Coronary artery (tissue), 2 donors: ENCODE measurements at regions not wholly inside any gene's neighbourhood (a gene's known extent, or its start where the extent isn't known, plus 50 kb on each side); places are given as distances from the start of the nearest gene placed in this dataset.

ENCODE experiments used
- DNase-seq: peaks from one replicate; pipeline ENCODE4 v3.0.0-alpha.2; 2017; ENCODE audit warnings: low spot score
- H3K27ac ChIP-seq, 2 donors: fragments of 200-600 bp; sonication (generic); one replicate each; pipeline ENCODE4 v1.5.1; 2016 to 2019
- H3K4me3 ChIP-seq: fragments of 200-600 bp; sonication (generic); 2 replicates; pipeline ENCODE4 v1.5.1; 2016; ENCODE audit warnings: mild to moderate bottlenecking, moderate library complexity
- TF ChIP-seq, protein P1 (sequence below): fragments of 200-600 bp; sonication (generic); IDR thresholded peaks from one replicate; pipeline ENCODE4 v1.5.1; 2019; ENCODE audit warnings: antibody characterized with exemption

DNA sequence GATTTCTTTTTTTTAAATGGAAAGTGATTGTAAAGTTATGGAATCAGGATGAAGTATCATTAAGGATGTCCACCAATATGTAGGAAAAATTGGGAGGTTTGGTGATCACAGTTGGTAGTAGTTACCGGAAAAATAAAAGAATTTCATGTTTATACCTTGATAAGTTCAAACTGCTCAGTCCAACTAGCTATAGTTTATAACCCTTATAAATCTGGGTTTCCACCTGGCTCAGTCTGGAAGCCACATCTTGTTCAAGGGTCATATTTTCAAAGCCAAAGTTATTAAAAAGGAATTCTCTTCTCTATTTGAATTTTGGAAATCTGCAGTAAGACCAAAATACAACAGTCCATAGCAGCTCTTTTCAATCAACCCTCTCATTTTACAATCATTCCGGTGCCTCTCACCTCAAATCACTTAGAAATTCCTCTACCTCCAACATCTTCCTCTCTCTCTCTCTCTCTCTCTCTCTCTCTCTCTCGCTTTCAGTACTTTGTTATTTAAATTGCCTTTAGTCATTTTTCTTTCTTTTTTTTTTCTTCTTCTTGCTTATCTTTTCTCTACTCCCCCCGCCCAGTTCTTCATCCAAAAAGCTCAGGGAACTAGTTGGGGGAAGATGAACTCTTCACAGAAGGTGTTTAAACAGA is 186.2 kb upstream of the TBC1D5 start:
- no peak overlapping the region for H3K4me3 ChIP-seq
- TF ChIP-seq, protein P1, sequence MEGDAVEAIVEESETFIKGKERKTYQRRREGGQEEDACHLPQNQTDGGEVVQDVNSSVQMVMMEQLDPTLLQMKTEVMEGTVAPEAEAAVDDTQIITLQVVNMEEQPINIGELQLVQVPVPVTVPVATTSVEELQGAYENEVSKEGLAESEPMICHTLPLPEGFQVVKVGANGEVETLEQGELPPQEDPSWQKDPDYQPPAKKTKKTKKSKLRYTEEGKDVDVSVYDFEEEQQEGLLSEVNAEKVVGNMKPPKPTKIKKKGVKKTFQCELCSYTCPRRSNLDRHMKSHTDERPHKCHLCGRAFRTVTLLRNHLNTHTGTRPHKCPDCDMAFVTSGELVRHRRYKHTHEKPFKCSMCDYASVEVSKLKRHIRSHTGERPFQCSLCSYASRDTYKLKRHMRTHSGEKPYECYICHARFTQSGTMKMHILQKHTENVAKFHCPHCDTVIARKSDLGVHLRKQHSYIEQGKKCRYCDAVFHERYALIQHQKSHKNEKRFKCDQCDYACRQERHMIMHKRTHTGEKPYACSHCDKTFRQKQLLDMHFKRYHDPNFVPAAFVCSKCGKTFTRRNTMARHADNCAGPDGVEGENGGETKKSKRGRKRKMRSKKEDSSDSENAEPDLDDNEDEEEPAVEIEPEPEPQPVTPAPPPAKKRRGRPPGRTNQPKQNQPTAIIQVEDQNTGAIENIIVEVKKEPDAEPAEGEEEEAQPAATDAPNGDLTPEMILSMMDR = no peak
- DNase-seq = no peak
- H3K27ac ChIP-seq = no peak overlapping the region

GRCh38 chr3:17927036-17927435 is 184.6 kb upstream of the TBC1D5 start:
- no peak overlapping the region for H3K4me3 ChIP-seq
- TF ChIP-seq, protein P1 = no peak
- DNase-seq = no peak
- H3K27ac ChIP-seq = no peak overlapping the region

- Histone ChIP-seq H3K4me3 (no peak overlapping the region), H3K27ac (no peak overlapping the region)
- DNase-seq = no peak
- TF ChIP-seq, protein P1 = no peak
Measured at GRCh38 chr3:17915341-17915740, 172.9 kb upstream of the TBC1D5 start.

GRCh38 chr3:17913359-17913758 is 170.9 kb upstream of the TBC1D5 start:
- H3K27ac ChIP-seq = no peak overlapping the region
- H3K4me3 ChIP-seq = no peak overlapping the region
- TF ChIP-seq, protein P1 = no peak
- DNase-seq = no peak

DNA sequence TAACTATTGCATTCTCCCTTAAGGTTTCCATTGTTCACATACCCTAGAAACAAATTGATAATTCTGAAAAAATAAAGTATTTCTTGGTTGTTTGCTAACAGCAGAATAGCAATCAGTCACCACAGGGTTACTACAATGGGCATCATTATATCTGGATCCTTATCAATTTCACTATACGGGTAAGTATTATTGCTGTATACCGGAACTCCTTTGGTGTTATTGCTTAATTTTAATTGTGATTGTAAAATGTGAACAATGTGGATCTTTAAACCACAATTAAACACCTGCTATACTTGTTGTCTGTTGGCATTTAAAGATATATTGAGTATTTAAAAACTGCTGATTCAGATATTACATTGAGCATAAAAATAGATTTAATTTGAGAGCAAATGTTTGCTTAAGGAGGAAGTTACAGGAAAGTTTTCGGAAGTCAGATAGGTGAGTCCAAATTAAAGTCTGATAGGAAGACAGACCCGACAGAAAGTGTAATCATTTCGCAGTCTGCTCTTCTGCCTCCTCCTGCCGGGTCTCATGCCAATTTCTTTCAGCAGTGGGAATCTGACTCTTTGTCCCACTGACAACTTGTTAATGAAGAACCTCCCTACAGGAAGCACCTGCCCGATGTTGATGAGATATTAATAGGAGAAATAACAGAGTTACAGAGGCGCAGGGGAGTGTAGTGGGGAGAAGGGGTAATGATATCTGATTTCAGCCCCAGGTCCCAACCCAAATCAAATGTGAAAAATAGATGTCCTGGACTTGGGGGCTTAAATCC is 169.7 kb upstream of the TBC1D5 start:
- Histone ChIP-seq H3K27ac (no peak overlapping the region), H3K4me3 (no peak overlapping the region)
- no peak for DNase-seq
- TF ChIP-seq, protein P1 = no peak

DNA sequence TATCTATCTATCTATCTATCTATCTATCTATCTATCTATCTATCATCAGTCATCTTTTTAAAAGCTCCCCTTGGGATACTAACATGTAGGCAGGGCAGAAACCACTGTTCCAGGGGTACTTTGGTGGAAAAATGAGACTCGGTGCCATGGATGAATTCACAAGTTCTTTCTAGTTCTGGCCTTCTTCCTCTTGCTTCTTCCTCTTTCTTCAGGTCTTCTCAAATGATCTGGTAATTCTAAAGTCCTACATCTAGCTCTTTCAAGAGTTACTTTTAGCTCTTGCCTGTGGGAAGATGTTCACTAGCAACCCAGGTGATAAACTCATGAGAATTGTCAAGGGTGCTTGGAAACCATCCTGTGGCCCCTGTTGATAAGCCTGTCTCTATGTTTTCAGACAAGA is 168.5 kb upstream of the TBC1D5 start:
- H3K4me3 ChIP-seq = no peak overlapping the region
- H3K27ac ChIP-seq = no peak overlapping the region
- DNase-seq = no peak
- TF ChIP-seq, protein P1 = no peak

- DNase-seq = no peak
- TF ChIP-seq, protein P1 = no peak
- no peak overlapping the region for H3K4me3 ChIP-seq
- H3K27ac ChIP-seq = no peak overlapping the region
Measured at GRCh38 chr3:17909714-17910113, 167.3 kb upstream of the TBC1D5 start.
